HEK293 (cell line): ENCODE measurements at regions not wholly inside any gene's neighbourhood (a gene's known extent, or its start where the extent isn't known, plus 50 kb on each side); places are given as distances from the start of the nearest gene placed in this dataset.

Experiments
- CTCF ChIA-PET: fragments of 350-600 bp; formaldehyde crosslinking; extraction: SDS; loops from one replicate; lab custom pipeline; 2021; ENCODE audit warnings: antibody characterized with exemption; lab: Yijun Ruan, JAX
- POLR2A ChIA-PET: fragments of 300-600 bp; formaldehyde crosslinking; extraction: SDS; loops from one replicate; lab custom pipeline; 2020; ENCODE audit warnings: antibody characterized with exemption, inconsistent platforms; lab: Yijun Ruan, JAX
- H3K27ac ChIP-seq: fragments of 200-500 bp; sonication (Bioruptor generic); 2 replicates; pipeline ENCODE4 v1.5.1; 2014; ENCODE audit warnings: low read depth, low read length, control low read depth, inconsistent platforms; ENCODE audit errors: extremely low read depth
- H3K36me3 ChIP-seq, 2 experiments: fragments of 200-500 bp in 1 of 2; sonication (Bioruptor generic) in 1 of 2; 1 replicate in 1 of 2; 2 replicates in 1 of 2; pipeline ENCODE4 v1.5.1; 2014 to 2017; ENCODE audit warnings: inconsistent platforms in 2 of 2, low read length in 2 of 2; ENCODE audit not compliant: control insufficient read depth in 2 of 2, insufficient read depth in 1 of 2
- H3K4me1 ChIP-seq: fragments of 200-500 bp; sonication (Bioruptor generic); 2 replicates; pipeline ENCODE4 v1.5.1; 2014; ENCODE audit warnings: mild to moderate bottlenecking, low read length, inconsistent platforms; ENCODE audit not compliant: control insufficient read depth, insufficient read depth
- H3K4me3 ChIP-seq: 2 replicates; pipeline ENCODE4 v1.5.1; 2011; ENCODE audit warnings: low read depth, mild to moderate bottlenecking, control low read depth, low read length, moderate library complexity
- H3K9me3 ChIP-seq: fragments of 200-500 bp; sonication (Bioruptor generic); 2 replicates; pipeline ENCODE4 v1.5.1; 2014; ENCODE audit warnings: low read depth, low read length, inconsistent platforms; ENCODE audit not compliant: control insufficient read depth, insufficient read depth
- ATF2 ChIP-seq: fragments of 450-650 bp; formaldehyde crosslinking; IDR thresholded peaks from 2 replicates; pipeline ENCODE4 v1.5.1; 2016; ENCODE audit warnings: missing biosample characterization, missing genetic modification characterization, low read depth
- BCL6B ChIP-seq: fragments of 450-650 bp; formaldehyde crosslinking; IDR thresholded peaks from 2 replicates; pipeline ENCODE4 v1.5.1; 2017; ENCODE audit warnings: missing biosample characterization, missing genetic modification characterization
- MZF1 ChIP-seq: fragments of 450-650 bp; formaldehyde crosslinking; IDR thresholded peaks from 2 replicates; pipeline ENCODE4 v1.5.1; 2017; ENCODE audit warnings: missing biosample characterization, missing genetic modification characterization, borderline replicate concordance
- PATZ1 ChIP-seq: fragments of 450-650 bp; formaldehyde crosslinking; IDR thresholded peaks from 2 replicates; pipeline ENCODE4 v1.5.1; 2016; ENCODE audit warnings: missing biosample characterization, missing genetic modification characterization
- SALL2 ChIP-seq: fragments of 450-650 bp; formaldehyde crosslinking; IDR thresholded peaks from 2 replicates; pipeline ENCODE4 v1.5.0; 2017; ENCODE audit warnings: missing biosample characterization, mild to moderate bottlenecking, missing genetic modification characterization, borderline replicate concordance
- ZBTB48 ChIP-seq: fragments of 450-650 bp; formaldehyde crosslinking; IDR thresholded peaks from 2 replicates; pipeline ENCODE4 v1.5.1; 2016; ENCODE audit warnings: missing biosample characterization, missing genetic modification characterization
- ZNF19 ChIP-seq: fragments of 450-650 bp; formaldehyde crosslinking; IDR thresholded peaks from 2 replicates; pipeline ENCODE4; 2016; ENCODE audit warnings: missing biosample characterization, missing genetic modification characterization, low read depth
- ZNF221 ChIP-seq: fragments of 450-650 bp; formaldehyde crosslinking; IDR thresholded peaks from 2 replicates; pipeline ENCODE4 v1.5.1; 2017; ENCODE audit warnings: missing biosample characterization, missing genetic modification characterization, borderline replicate concordance
- ZNF24 ChIP-seq: fragments of 450-650 bp; formaldehyde crosslinking; IDR thresholded peaks from 2 replicates; pipeline ENCODE4 v1.5.1; 2016; ENCODE audit warnings: missing biosample characterization, missing genetic modification characterization
- ZNF426 ChIP-seq: fragments of 450-650 bp; formaldehyde crosslinking; IDR thresholded peaks from 2 replicates; pipeline ENCODE4 v1.5.1; 2017; ENCODE audit warnings: missing biosample characterization, missing genetic modification characterization, mild to moderate bottlenecking, inconsistent platforms, moderate library complexity
- ZNF449 ChIP-seq: fragments of 450-650 bp; formaldehyde crosslinking; IDR thresholded peaks from 2 replicates; pipeline ENCODE4 v1.5.1; 2017; ENCODE audit warnings: missing biosample characterization, mild to moderate bottlenecking, missing genetic modification characterization, moderate library complexity
- ZNF518A ChIP-seq: fragments of 450-650 bp; formaldehyde crosslinking; conservative IDR thresholded peaks from 2 replicates; pipeline ENCODE4 v1.5.1; 2016; ENCODE audit warnings: low read depth, missing biosample characterization, missing genetic modification characterization
- ZNF544 ChIP-seq: fragments of 450-650 bp; formaldehyde crosslinking; IDR thresholded peaks from 2 replicates; pipeline ENCODE4 v1.5.0; 2017; ENCODE audit warnings: missing biosample characterization, missing genetic modification characterization
- ZNF580 ChIP-seq: fragments of 450-650 bp; formaldehyde crosslinking; IDR thresholded peaks from 2 replicates; pipeline ENCODE4 v1.5.1; 2016; ENCODE audit warnings: missing biosample characterization, missing genetic modification characterization
- ZNF623 ChIP-seq: fragments of 450-650 bp; formaldehyde crosslinking; IDR thresholded peaks from 2 replicates; pipeline ENCODE4 v1.5.1; 2016; ENCODE audit warnings: missing biosample characterization, missing genetic modification characterization
- ZNF747 ChIP-seq: fragments of 450-650 bp; formaldehyde crosslinking; IDR thresholded peaks from 2 replicates; pipeline ENCODE4 v1.5.1; 2016; ENCODE audit warnings: missing biosample characterization, missing genetic modification characterization

- POLR2A ChIA-PET, result interaction anchor here (1.1 kb wide), 1 partner anchor 315 kb away, joined by 3 read pairs; no protein-coding TSS in a partner anchor
- Histone ChIP-seq H3K36me3 (no peaks in the 10 kb centered on the region), H3K4me3 (no peak overlapping the region), H3K4me1 (peaks cover 6% of the 10 kb centered on the region; the same call in 1 of the 2 replicates), H3K9me3 (no peaks in the 10 kb centered on the region), H3K27ac (no peak overlapping the region)
- CTCF ChIA-PET, result interaction anchor here (0.6 kb wide), 1 partner anchor 256 kb away, joined by 4 read pairs; no protein-coding TSS in a partner anchor
- TF ChIP-seq BCL6B (no peak), ATF2 (tag by site-specific recombination) (0 out of 2 replicates have a peak, but pooled peaks have one; percentile 47)
Measured at GRCh38 chr5:58143181-58143580, 316.7 kb downstream of the PLK2 start.

GRCh38 chr5:58138791-58139190, 321.1 kb downstream of the PLK2 start:
- TF ChIP-seq ZNF426 (tag by site-specific recombination), result no peak
- ChIA-PET CTCF (no interaction called here), POLR2A (no interaction called here)
- Histone ChIP-seq H3K27ac (no peak overlapping the region), H3K36me3 (no peaks in the 10 kb centered on the region), H3K4me1 (peaks cover 8% of the 10 kb centered on the region; the same call in 1 of the 2 replicates), H3K9me3 (no peaks in the 10 kb centered on the region), H3K4me3 (no peak overlapping the region)

- Histone ChIP-seq H3K4me1 (0 out of 2 replicates have a peak, but pooled peaks cover 5% of the 10 kb centered on the region), H3K4me3 (no peak overlapping the region), H3K9me3 (no peaks in the 10 kb centered on the region), H3K36me3 (no peaks in the 10 kb centered on the region), H3K27ac (no peak overlapping the region)
- POLR2A ChIA-PET, result no interaction called here
- CTCF ChIA-PET, result no interaction called here
- no peak for TF ChIP-seq ZBTB48 (tag by site-specific recombination)
- no peak for TF ChIP-seq ZNF19
- no peak for TF ChIP-seq ZNF623 (tag by site-specific recombination)
- no peak for TF ChIP-seq ZNF580 (tag by site-specific recombination)
- TF ChIP-seq MZF1 (tag by site-specific recombination), result no peak
- no peak for TF ChIP-seq PATZ1 (tag by site-specific recombination)
- no peak for TF ChIP-seq ZNF449
- no peak for TF ChIP-seq ZNF544
- TF ChIP-seq ZNF518A (tag by site-specific recombination), result no peak
- no peak for TF ChIP-seq ZNF221 (tag by site-specific recombination)
- TF ChIP-seq SALL2 (tag by site-specific recombination), result no peak
- TF ChIP-seq ZNF747 (tag by site-specific recombination), result no peak
- no peak for TF ChIP-seq ZNF24 (tag by site-specific recombination)
Measured at GRCh38 chr5:58136406-58136805, 323.5 kb downstream of the PLK2 start.
